Calu3 (cell line): ENCODE measurements at regions not wholly inside any gene's neighbourhood (a gene's known extent, or its start where the extent isn't known, plus 50 kb on each side); places are given as distances from the start of the nearest gene placed in this dataset.

Source experiments
- BruUV-seq: library from RNA; stranded (reverse); fragments of 400-500 nt; replicated peaks from 2 replicates; lab custom pipeline; 2021; lab: Mats Ljungman, UMichigan
- CTCF ChIA-PET: fragments of 300-600 bp; sonication (Branson Sonifier 250); formaldehyde crosslinking; loops from one replicate; lab custom pipeline; 2022; ENCODE audit warnings: antibody characterized with exemption; lab: Charles Lee
- DNase-seq: peaks from one replicate; pipeline ENCODE4 v3.0.0; 2022
- H3K27ac Mint-ChIP-seq: one replicate; pipeline ENCODE4 v1.8.0; 2022; ENCODE audit warnings: mixed read lengths; ENCODE audit not compliant: unreplicated experiment
- H3K27me3 Mint-ChIP-seq: one replicate; pipeline ENCODE4 v1.8.0; 2022; ENCODE audit warnings: mixed read lengths; ENCODE audit not compliant: unreplicated experiment
- H3K36me3 Mint-ChIP-seq: one replicate; pipeline ENCODE4 v1.8.0; 2022; ENCODE audit warnings: mild to moderate bottlenecking, moderate library complexity, mixed read lengths; ENCODE audit not compliant: insufficient read depth, unreplicated experiment
- H3K4me1 Mint-ChIP-seq: one replicate; pipeline ENCODE4 v1.8.0; 2022; ENCODE audit warnings: mild to moderate bottlenecking, low read depth, mixed read lengths; ENCODE audit not compliant: unreplicated experiment
- H3K4me3 Mint-ChIP-seq: one replicate; pipeline ENCODE4 v1.8.0; 2022; ENCODE audit warnings: mild to moderate bottlenecking, low read depth, moderate library complexity, mixed read lengths; ENCODE audit not compliant: unreplicated experiment
- H3K9me3 Mint-ChIP-seq: one replicate; pipeline ENCODE4 v1.8.0; 2022; ENCODE audit warnings: low read depth, mixed read lengths; ENCODE audit not compliant: unreplicated experiment
- intact Hi-C: fragments of 100-400 bp; cut with micrococcal nuclease; formaldehyde crosslinking; loops from one replicate; pipeline ENCODE4 v1.10.0; 2022; ENCODE audit not compliant: unreplicated experiment
- TF ChIP-seq, protein P1 (sequence below): fragments of 200-600 bp; IDR thresholded peaks from one replicate; pipeline ENCODE4 v1.8.0; 2022; ENCODE audit warnings: antibody characterized with exemption; ENCODE audit not compliant: unreplicated experiment

DNA sequence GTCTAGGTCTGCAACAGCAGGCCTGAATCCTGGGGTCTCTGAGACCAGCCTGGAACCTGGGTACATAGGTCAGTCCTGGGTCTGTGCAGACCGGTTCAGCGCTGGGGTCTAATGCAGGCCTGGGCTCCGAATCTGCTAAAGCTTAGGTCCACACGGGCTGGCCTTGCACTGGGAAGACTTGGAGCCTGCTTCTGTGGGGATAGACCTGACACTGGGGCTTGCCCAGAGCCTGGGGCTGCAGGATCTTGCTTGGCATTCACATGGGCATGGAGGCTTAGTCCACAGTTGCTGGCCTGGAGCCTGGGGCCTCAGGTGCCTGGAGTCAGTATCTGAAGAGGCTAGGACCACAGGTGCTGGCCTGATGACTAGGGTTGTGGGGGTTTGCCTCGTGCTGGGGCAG is 369.8 kb upstream of the SEL1L start:
- Mint-ChIP-seq H3K4me3 (no peak overlapping the region), H3K36me3 (no peaks in the 10 kb centered on the region)

DNA sequence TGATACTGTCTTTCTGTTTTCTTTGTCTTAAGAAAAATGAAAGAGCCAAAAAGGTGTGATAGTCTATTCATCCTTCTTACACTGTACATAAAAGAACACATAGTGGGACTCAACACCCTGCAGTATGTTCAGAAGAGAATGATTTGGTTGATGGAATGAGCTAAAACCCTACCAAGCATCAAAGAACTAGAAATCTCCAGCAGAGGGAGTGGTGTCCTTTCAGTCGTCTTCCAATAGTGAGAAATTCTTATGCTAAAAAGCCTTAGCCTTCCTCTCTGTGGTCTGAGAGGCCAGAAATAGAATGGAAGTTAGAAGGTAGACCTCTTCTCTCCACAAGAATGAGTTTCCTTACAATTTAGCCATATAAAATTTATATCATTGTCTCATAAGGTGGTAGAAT is 393.4 kb upstream of the SEL1L start:
- TF ChIP-seq, protein P1, sequence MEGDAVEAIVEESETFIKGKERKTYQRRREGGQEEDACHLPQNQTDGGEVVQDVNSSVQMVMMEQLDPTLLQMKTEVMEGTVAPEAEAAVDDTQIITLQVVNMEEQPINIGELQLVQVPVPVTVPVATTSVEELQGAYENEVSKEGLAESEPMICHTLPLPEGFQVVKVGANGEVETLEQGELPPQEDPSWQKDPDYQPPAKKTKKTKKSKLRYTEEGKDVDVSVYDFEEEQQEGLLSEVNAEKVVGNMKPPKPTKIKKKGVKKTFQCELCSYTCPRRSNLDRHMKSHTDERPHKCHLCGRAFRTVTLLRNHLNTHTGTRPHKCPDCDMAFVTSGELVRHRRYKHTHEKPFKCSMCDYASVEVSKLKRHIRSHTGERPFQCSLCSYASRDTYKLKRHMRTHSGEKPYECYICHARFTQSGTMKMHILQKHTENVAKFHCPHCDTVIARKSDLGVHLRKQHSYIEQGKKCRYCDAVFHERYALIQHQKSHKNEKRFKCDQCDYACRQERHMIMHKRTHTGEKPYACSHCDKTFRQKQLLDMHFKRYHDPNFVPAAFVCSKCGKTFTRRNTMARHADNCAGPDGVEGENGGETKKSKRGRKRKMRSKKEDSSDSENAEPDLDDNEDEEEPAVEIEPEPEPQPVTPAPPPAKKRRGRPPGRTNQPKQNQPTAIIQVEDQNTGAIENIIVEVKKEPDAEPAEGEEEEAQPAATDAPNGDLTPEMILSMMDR, result no peak
- no TSS peak for BruUV-seq
- Mint-ChIP-seq H3K27ac (no peak overlapping the region), H3K4me1 (no peaks in the 10 kb centered on the region), H3K27me3 (no peaks in the 10 kb centered on the region), H3K36me3 (no peaks in the 10 kb centered on the region), H3K4me3 (no peak overlapping the region), H3K9me3 (peaks cover 7% of the 10 kb centered on the region)
- no peak for DNase-seq
- CTCF ChIA-PET, result no interaction called here
- intact Hi-C loops, result no loop called here

More for the DNA sequence above, 369.8 kb upstream of the SEL1L start:
- Mint-ChIP-seq H3K27me3 (no peaks in the 10 kb centered on the region), H3K4me1 (no peaks in the 10 kb centered on the region), H3K27ac (no peak overlapping the region), H3K9me3 (peaks cover 15% of the 10 kb centered on the region)
- BruUV-seq, result no TSS peak
- TF ChIP-seq, protein P1, result no peak
- CTCF ChIA-PET, result no interaction called here
- DNase-seq, result no peak
- intact Hi-C loops, result no loop called here

DNA sequence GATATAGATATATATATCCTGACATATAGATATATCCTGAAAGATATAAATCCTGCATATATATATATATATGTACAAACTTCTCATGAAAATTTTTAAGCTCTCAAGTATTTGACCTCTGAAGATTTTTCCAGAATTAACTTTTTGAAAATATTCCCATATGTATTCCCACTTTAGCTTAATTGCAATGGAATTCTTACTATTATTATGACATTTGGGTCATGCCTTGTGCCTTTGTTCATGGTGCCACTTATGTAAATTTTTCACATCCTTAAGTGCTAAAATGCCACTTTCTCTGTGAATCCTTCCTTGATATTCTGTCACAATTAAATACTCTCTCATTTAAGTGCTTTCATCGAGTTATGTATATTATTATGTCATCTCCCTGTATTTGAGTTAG is 398.2 kb upstream of the SEL1L start:
- DNase-seq, result no peak
- TF ChIP-seq, protein P1, result no peak
- Mint-ChIP-seq H3K27me3 (no peaks in the 10 kb centered on the region), H3K4me1 (no peaks in the 10 kb centered on the region), H3K4me3 (no peak overlapping the region), H3K9me3 (peaks cover 13% of the 10 kb centered on the region), H3K27ac (no peak overlapping the region), H3K36me3 (no peaks in the 10 kb centered on the region)
- no TSS peak for BruUV-seq
- CTCF ChIA-PET, result no interaction called here
- intact Hi-C loops, result no loop called here

- intact Hi-C loops, result no loop called here
- BruUV-seq, result no TSS peak
- CTCF ChIA-PET, result no interaction called here
- Mint-ChIP-seq H3K4me3 (no peak overlapping the region), H3K4me1 (no peaks in the 10 kb centered on the region), H3K9me3 (peaks cover 15% of the 10 kb centered on the region), H3K27ac (no peak overlapping the region), H3K36me3 (no peaks in the 10 kb centered on the region), H3K27me3 (no peaks in the 10 kb centered on the region)
- no peak for DNase-seq
- TF ChIP-seq, protein P1, result no peak
Measured at GRCh38 chr14:81936348-81936747, 402.7 kb upstream of the SEL1L start.

DNA sequence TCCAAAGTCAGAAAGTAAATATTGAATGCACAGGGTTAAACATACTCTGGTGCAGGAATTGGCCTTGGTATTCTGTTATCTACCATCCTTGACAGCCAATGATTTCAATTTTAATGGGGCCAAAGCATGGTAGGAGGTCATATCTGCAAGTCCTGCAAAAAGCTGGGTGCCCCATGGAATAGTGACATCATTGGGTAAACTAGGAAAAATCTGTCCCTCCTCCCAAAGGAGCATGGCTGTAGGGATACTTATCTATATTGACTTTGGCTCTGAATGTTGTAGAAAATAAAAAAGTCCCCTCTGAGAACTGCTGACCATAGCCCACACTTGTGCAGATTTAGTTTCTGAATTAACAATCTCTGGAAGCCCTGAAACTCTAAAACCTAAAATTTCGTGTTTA is 403.2 kb upstream of the SEL1L start:
- CTCF ChIA-PET, result no interaction called here
- TF ChIP-seq, protein P1, result no peak
- no TSS peak for BruUV-seq

More for the DNA sequence above, 403.2 kb upstream of the SEL1L start:
- intact Hi-C loops, result no loop called here
- Mint-ChIP-seq H3K9me3 (peaks cover 15% of the 10 kb centered on the region), H3K36me3 (no peaks in the 10 kb centered on the region), H3K27me3 (no peaks in the 10 kb centered on the region), H3K27ac (no peak overlapping the region), H3K4me3 (no peak overlapping the region), H3K4me1 (no peaks in the 10 kb centered on the region)
- DNase-seq, result no peak
